ENCODE measurements at regions not wholly inside any gene's neighbourhood (a gene's known extent, or its start where the extent isn't known, plus 50 kb on each side); places are given as distances from the start of the nearest gene placed in this dataset.

DNA sequence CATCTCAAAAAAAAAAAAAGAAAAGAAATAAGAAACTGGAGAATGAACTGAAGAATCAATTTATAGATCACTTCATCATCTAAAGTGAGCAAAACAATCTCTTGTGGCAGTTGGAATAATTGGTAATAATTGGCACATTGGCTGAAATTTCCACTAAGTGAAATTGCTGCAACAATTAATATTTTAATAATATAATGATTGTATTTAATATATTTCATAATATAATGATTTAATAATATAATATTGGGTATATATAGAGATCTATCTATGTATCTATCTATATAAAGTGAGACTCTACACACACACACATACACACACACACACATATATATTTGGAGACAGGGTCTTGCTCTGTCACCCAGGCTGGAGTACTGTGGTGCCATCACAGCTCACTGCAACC lies 81.2 kb upstream of the PRICKLE1 start:
- H3K4me3 ChIP-seq: no peak overlapping the region
- no peaks in the 10 kb centered on the region for H3K27me3 ChIP-seq
- DNase-seq: no peak
- H3K27ac ChIP-seq: no peak overlapping the region
- H3K4me1 ChIP-seq: no peaks in the 10 kb centered on the region
- TF ChIP-seq POLR2A (IDR thresholded peaks at IDR 0.05): no peak
- TF ChIP-seq, protein P1, sequence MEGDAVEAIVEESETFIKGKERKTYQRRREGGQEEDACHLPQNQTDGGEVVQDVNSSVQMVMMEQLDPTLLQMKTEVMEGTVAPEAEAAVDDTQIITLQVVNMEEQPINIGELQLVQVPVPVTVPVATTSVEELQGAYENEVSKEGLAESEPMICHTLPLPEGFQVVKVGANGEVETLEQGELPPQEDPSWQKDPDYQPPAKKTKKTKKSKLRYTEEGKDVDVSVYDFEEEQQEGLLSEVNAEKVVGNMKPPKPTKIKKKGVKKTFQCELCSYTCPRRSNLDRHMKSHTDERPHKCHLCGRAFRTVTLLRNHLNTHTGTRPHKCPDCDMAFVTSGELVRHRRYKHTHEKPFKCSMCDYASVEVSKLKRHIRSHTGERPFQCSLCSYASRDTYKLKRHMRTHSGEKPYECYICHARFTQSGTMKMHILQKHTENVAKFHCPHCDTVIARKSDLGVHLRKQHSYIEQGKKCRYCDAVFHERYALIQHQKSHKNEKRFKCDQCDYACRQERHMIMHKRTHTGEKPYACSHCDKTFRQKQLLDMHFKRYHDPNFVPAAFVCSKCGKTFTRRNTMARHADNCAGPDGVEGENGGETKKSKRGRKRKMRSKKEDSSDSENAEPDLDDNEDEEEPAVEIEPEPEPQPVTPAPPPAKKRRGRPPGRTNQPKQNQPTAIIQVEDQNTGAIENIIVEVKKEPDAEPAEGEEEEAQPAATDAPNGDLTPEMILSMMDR (IDR thresholded peaks at IDR 0.05): no peak
- no peaks in the 10 kb centered on the region for H3K36me3 ChIP-seq
- no peaks in the 10 kb centered on the region for H3K9me3 ChIP-seq

DNA sequence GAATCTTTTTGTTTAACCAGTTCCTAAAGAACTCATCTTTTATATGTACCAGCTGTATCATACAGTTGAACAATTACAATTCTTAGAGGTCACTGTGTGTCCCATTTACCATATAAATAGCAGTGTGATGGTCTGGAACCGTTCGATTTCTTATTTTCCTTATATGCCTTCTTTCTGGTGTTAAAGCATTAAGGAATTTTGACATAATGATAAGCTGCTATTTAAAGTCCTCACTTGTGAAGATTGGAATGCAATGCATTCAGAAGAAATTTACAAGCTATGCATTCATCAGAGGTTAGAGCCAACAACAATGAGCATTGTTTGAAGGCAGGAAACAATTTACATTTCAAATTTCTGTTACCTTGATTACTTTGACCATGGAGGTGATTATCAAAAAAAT lies 80.0 kb upstream of the PRICKLE1 start:
- TF ChIP-seq, protein P1 (IDR thresholded peaks at IDR 0.05): no peak
- no peak for TF ChIP-seq POLR2A (IDR thresholded peaks at IDR 0.05)
- DNase-seq: no peak
- Histone ChIP-seq H3K27me3 (no peaks in the 10 kb centered on the region), H3K27ac (no peak overlapping the region), H3K4me3 (no peak overlapping the region), H3K4me1 (no peaks in the 10 kb centered on the region), H3K36me3 (no peaks in the 10 kb centered on the region), H3K9me3 (no peaks in the 10 kb centered on the region)

GRCh38 chr12:42666671-42667243 lies 77.2 kb upstream of the PRICKLE1 start:
- Histone ChIP-seq H3K4me1 (no peaks in the 10 kb centered on the region), H3K27me3 (no peaks in the 10 kb centered on the region), H3K36me3 (no peaks in the 10 kb centered on the region), H3K4me3 (no peak overlapping the region), H3K9me3 (no peaks in the 10 kb centered on the region), H3K27ac (no peak overlapping the region)
- TF ChIP-seq, protein P1 (IDR thresholded peaks at IDR 0.05): no peak
- TF ChIP-seq POLR2A (IDR thresholded peaks at IDR 0.05): no peak
- no peak for DNase-seq

DNA sequence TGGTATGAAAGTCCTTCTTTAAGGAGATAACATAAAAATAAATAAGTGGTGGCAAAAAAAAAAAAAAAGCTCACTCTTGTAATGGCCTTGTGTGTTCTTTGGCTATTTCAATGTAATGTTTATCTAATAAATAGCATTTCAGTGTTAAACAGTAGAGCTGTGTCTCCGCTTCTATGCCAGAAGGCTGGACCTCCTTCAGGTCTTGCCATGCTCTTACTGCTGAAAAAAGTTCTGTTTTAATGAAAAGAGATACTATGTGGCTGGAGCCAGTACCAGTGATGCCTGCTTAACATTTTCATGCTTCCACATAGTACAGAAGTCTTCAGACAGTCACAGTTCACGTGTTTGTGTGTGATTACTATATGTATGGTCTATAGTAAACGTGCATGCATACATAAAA lies 74.1 kb upstream of the PRICKLE1 start:
- Histone ChIP-seq H3K4me3 (no peak overlapping the region), H3K4me1 (no peaks in the 10 kb centered on the region), H3K9me3 (no peaks in the 10 kb centered on the region), H3K36me3 (no peaks in the 10 kb centered on the region), H3K27ac (no peak overlapping the region), H3K27me3 (no peaks in the 10 kb centered on the region)
- TF ChIP-seq, protein P1 (IDR thresholded peaks at IDR 0.05): no peak
- TF ChIP-seq POLR2A (IDR thresholded peaks at IDR 0.05): no peak
- no peak for DNase-seq

DNA sequence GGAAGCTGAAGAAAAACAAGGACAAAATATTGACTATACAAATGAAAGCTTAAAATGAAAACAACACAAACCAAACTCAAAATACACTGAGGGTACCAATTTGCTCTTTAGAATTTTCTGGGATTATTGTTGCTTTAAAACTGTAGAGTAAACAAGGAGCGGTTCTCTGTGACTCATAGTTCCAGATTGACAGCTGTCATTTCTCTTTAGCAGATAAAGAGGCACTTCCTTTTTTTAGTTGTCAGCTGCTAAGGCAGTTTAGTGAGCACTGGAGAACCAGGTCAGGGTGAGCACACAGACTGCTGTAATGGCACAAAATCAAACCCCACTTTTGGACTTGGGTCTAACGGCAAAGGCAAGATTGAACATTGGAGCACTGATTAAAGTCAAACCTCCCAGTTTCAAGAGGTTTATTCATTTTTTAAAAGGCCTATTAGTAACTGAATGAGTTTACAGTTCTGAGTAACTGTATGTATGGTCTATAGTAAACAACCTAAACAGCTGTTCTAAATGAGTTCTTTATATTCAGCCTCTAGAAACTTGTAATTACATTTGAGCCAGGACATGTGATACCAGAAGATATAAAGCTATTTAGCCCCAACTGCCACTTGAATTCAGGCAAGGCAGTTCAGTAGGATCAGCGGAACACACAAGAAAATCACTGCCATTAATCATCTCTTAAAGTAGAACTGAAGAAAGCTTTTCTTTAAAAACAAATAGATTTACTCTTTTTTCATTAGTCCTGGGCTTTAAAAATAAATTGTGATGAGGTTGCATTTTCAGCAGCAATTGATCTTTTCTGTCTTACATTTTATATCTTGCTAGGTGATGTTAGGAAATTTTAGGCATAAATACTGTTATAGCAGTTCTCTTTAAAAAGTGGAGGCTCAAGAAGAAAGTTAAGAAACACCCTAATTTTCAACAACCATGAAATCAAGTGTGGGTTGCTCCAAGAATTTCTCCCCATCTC lies 71.7 kb upstream of the PRICKLE1 start:
- TF ChIP-seq POLR2A (IDR thresholded peaks at IDR 0.05): no peak
- TF ChIP-seq, protein P1 (IDR thresholded peaks at IDR 0.05): no peak
- Histone ChIP-seq H3K9me3 (no peaks in the 10 kb centered on the region), H3K4me3 (no peak overlapping the region), H3K4me1 (no peaks in the 10 kb centered on the region), H3K27ac (no peak overlapping the region), H3K27me3 (no peaks in the 10 kb centered on the region), H3K36me3 (no peaks in the 10 kb centered on the region)
- no peak for DNase-seq

All from Peyer's patch (tissue), 4 donors.